GM19239 (cell line): ENCODE measurements at regions not wholly inside any gene's neighbourhood (a gene's known extent, or its start where the extent isn't known, plus 50 kb on each side); places are given as distances from the start of the nearest gene placed in this dataset.

ENCODE experiments used
- DNase-seq: peaks from one replicate; pipeline ENCODE4 v3.0.0; 2011; ENCODE audit warnings: low spot score; ENCODE audit not compliant: insufficient read length
- FAIRE-seq: peaks from 2 replicates; lab custom pipeline; 2011; peaks lifted over from hg19 to GRCh38; lab: Jason Lieb, UNC

DNA sequence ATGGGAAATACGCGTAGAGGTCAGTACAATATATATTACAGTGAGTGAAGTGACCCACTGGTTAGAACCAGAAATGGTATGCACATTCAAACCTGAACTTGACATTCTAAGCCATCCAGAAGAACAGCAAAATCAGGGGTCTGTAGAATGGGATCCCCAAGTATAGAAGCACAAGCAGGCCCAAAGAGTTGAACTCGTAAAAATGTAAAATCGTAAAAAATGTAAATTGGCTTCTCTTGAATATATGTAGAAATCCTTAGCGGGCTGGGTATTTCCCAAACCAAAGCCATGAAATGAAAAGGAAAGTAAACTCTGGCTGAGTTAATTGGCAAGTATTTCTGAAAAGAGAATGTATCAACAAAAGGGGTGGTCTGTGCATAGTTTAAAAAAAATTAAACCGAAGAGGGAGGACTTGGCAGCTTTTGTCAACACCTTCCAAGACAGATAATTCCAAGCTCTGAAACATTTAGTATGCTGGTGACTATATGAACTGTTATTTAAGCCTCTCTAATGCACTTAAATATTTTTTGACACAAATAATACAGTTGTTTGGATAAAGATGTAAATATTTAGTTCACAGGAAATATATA lies 1505.6 kb upstream of the FLRT2 start:
- no peak for FAIRE-seq

DNA sequence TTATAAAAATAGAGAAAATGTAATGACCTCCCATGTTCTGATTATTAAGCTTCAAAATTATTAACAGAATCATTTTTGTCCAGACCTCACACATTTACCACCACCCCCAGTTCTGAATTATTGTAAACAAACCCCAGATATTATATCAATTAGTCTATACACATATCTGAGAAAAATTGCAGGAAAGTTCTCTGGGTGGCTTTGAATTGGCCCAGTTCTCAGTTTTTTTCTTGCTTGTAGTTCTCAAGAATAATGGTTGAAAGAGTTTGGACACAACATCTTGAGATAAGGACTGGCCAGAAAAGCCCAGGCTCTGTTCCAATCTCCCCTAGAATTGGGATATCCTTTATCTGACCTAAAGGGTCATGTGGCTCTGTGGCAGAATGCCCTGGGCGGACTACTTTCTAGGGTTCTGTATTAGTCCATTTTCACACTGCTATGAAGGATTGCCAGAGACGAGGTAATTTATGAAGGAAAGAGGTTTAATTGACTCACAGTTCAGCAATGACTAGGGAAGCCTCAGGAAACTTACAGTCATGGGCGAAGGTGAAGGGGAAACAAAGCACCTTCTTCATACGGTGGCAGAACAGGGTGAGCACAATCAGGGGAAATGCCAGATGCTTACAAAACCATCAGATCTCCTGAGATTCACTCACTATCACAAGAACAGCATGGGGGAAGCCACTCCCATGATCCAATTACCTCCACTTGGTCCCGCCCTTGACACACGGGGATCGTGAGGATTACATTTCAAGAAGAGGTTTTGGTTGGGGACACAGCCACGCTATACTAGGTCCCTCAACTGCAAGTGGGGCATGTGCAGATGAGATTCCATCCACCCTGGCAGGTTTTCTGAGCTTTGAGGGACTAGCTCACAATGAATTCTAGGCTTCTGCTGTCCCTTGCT lies 1504.6 kb upstream of the FLRT2 start:
- DNase-seq (no peak), FAIRE-seq (no peak)

More for the DNA sequence above, 1505.6 kb upstream of the FLRT2 start:
- no peak for DNase-seq

DNA sequence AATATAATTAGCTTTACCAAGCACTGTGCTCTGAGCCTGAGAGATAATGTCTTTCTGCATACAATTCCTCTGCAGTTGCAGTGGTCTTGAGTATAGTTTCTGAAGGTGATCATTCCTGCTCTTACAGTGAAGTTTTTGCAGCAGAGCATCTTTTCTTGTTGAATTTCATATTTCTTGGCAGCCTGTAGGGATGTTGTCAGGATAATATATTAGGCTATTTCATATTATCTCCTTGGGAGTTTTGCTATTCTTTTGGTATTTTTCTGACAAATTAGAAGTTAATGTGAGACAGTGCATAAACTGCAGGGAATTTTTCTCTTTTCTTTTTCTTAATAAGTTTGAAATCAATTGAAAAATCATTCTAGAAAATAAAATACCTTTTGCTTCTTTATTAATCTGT lies 1502.6 kb upstream of the FLRT2 start:
- FAIRE-seq (no peak), DNase-seq (no peak)

DNA sequence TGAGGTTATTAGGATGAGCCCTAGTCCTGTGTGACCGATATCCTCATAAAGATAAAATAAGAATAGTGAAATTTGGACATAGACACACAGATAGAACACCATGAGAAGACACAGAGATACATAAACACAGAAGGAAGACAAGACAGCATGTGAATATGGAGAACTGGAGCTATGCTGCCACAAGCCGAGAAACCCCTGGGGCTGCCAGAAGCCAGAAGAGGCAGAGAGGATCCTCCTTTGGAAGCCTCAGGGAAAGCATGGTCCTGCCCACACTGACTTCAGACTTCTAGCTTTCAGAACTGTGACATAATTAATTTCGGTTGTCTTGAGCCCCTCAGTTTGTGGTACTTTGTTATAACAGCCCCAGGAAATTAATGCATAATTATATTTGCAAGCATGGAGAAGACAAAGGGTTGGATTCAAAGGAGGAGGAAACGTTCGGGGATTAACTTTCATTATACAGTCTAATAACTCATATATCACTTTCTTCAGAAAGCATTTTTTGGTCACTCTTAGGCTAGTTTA lies 1501.8 kb upstream of the FLRT2 start:
- DNase-seq: no peak
- FAIRE-seq: no peak

DNA sequence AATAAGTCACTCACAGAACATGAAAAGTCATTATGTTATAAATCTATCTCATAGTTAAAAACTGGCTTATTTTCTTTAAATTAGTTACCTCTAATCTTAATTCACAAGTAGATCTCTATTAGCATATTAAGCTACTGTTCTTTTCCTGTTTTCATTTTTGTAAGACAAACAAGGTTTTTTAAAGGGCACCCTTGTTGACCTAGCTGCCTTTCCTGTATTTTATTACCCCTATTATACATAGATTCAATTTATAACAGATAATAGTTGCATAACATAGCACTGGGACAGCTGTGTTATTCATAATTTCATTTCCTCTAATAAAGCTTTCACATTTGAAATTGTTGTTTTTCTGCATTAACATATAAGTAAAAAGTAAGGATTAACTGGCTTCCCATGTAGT lies 1500.7 kb upstream of the FLRT2 start:
- DNase-seq: no peak
- no peak for FAIRE-seq

DNA sequence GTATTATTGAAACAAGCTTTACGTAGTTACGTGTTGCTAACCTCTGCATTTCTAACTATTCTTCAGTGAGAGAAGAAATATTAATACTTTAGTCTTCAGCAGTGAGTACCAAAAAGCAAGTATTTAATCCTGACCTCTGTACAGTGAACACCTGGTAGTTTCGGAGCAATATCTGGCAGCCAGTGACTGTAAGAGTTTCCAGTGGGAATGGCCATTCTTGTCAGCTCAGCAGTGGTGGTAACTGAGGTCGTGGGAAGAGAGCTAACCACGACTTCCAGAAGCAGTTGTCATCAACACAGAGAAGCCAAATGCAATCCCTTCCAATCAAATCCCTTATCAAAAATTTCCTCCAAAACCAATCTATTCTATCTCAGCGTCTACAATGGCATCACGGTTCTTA lies 1500.2 kb upstream of the FLRT2 start:
- no peak for DNase-seq
- no peak for FAIRE-seq

DNA sequence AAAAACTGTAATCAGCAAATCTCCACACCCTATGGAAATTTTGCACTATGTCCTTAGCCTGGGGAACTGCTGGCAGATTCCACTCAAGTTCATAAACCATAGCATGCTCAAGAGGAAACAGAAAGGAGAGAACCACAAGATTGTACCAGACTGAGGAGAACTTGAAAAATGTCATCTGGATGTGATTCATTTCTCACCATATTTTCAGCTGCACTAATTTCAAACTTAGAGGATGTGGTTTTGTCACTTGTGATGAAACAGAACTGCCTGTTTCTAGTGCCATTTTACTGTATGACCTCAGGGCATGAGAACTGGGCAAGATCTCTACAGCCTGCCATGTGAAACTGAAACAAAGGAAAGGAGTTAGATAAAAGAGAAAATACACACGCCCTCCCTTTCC lies 1493.1 kb upstream of the FLRT2 start:
- DNase-seq (no peak), FAIRE-seq (no peak)

DNA sequence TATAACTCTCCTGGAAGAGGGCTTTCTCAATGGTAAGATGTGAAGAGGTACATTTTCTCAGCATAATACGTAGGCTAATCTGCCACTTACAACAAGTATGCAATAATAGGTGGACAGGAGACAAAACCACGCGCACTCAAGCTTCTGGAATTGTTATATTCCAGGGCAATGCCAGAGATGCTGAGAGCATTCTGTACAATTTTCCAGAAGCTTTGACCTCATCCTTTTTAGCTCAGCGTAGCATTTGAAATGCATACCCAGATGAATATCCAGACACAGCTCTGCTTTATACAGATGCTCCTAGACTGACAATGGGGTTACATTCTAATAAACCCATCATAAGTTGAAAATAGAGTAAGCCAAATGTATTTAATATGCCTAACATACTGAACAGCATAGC lies 1492.4 kb upstream of the FLRT2 start:
- FAIRE-seq: no peak
- DNase-seq: no peak

DNA sequence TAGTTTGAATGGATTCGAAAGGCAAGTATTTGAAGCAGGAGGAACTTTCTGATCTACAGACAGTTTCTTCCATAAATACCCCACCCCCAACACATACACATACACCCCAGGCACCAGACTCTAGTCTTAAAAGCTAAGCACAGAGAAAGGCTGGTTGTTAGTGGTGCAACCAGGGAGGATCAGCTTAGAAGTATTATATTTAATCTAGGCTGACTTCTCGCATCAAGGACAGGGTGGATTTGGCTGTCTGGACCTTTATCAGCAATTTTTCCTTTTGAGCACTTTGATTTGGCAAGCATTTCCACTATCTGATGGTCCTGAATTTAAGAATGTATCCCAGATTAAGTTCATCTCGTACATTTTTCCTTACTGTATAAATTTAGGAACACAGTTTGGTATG lies 1489.8 kb upstream of the FLRT2 start:
- no peak for DNase-seq
- FAIRE-seq: no peak

DNA sequence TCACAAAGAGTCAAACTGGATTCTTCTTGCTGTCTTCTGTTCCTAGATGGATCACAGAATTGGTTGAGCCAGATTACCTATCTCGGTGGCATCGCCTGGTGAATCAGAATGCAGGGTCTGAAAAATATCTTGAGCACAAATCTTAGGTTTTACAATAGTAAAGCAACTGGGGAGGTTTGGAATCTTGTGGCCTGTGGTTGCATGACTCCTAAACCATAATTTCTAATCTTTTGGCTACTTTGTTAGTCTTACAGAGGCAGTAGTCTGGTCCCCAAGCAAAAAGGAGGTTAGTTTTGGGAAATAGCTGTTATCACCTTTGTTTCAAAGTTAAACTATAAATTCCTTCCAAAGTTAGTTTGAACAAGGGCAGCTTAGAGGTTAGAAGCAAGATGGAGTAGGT lies 1488.5 kb upstream of the FLRT2 start:
- DNase-seq (no peak), FAIRE-seq (no peak)

DNA sequence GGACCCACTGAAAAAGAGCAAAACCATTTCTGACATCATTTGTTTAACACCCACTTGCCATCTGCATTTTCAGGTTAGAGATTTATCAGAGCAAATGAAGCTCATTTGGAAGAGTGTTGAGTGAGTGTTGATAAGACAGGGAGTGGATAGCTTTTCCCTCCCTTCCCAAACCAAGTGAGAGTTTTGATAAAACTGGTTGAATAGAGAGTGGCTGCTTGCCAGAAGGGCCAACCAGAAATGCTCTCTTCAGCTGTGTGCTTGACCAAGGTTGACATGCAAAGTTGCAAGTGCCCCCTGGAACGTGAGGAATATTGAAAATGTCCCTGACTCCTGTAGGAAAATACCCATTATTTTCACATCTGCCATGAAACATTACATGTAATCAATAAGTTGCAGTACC lies 1487.0 kb upstream of the FLRT2 start:
- FAIRE-seq (no peak), DNase-seq (no peak)

DNA sequence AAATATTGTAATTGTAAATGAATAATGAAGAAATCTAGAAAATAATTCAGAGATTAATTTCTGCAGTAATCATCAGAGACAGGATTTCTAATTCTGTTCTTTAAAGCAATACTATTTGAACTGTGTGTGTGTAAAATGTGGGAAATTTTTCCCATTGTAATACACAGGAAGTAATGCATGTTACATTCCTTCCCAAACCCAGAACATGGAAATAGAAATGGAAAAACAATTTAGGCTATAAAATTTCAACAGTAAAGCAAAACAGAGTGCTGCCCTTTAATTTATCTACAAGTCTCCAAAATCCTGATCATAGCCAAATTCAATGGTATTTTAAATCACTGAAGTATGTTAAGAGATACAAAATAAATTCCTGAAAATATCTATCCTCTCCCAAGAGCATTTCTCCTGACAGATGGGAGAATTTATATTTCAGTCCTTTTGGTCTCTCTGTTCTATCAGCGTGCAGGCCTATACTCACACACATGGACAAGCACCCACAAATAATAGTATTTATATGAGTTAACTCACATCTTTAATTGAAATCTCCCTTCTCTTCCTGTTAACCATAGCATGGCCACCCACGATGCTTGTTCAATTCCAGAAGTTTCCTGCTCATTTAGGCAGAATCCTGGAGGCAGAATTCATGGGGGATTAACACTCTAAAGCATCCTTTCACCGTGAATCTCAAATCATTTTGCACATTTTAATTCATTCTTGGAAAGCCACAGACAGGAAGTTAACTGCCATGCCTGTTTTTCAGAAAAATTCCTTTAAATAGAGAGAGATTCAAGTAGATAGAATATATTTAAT lies 1465.4 kb upstream of the FLRT2 start:
- DNase-seq: no peak
- FAIRE-seq: no peak

DNA sequence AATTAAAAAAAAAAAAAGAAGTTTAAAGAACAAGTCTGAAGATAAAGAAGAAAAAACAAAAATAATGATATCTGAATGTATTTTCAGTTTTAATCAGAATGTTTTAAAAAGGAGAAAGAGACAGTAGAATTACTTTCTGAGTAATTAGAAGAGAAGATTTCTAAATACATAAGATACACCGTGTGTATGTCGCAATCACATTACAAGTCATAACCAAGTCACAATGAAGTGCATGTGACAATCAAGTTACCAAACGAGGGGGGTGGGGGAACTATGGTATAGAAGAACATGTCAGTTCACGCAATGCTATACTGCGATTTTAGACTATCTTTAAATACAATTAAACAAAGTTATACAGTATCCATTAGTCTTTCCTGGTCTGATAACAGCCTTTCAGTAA lies 1464.1 kb upstream of the FLRT2 start:
- DNase-seq: no peak
- no peak for FAIRE-seq

DNA sequence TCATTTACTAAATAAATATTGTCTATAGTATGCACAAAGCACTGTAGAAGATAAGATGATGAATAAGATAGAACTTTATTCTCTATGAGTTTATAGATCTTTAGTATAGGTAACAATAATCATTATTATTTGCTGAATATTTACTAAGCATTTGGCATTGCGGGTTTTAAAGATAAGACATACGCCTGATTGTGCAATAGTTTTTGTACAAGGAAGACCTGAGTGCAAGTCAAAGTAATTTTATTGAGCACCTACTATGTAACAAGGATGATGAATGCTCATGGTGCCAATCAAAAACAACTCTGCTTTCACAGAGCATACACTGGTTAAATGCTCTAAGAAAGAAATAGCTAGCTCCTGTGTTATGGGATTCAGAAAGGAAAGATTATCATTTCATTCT lies 1461.7 kb upstream of the FLRT2 start:
- no peak for FAIRE-seq
- DNase-seq: no peak

DNA sequence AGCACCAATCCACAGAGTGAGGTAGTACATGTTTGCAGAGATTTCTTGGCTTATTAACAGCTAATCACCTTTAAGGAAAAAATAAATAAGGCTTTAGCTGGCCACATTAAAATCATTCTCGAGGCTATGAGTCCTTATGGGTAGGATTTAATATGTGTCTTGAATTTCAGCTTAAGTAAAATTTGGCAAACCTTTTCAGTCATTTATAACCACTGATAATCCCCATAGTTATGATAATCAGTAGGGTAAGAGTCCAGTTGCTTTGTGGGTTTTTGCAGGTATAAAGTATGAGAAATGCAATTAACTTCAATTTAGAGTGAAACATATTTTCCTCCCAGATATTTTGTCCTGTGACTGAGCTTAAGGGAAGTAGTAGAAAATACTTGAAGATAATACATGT lies 1458.9 kb upstream of the FLRT2 start:
- DNase-seq (no peak), FAIRE-seq (no peak)

DNA sequence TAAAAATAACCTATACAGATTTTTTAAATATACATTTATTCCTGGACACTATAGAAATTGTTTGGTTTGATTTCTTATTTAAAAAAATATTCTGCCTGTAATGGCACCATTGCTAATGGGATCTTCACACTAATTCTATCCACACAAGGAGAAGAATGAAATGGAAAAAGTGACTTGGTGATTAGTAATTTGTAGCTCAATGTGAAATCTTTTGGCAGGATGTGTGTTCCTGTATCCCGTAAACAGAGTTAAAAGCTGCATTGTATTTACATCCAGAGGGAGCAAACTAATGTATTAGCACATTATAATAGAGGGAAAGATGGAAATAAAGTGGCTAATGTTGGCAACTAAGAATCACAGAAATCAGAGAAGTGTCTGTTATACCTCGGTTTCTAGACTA lies 1455.3 kb upstream of the FLRT2 start:
- FAIRE-seq: no peak

DNA sequence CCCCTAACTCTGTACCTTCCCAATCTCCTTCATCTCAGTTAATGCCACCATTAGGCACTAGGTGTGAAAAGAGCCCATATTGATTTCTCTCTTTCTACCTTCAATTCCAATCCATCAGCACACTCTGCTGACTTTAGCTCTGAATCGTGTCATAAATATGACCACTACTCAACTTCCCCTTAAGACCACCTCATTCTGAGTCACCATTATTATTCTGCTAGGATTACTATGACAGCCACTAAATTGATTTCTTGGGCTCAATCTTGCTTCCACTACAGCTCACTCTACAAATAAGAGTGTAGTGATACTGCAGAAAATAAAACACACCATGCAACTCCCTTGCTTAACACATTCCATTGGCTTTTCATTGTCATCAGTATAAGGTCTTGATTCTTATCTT lies 1449.0 kb upstream of the FLRT2 start:
- FAIRE-seq (no peak), DNase-seq (no peak)

More for the DNA sequence above, 1455.3 kb upstream of the FLRT2 start:
- no peak for DNase-seq

DNA sequence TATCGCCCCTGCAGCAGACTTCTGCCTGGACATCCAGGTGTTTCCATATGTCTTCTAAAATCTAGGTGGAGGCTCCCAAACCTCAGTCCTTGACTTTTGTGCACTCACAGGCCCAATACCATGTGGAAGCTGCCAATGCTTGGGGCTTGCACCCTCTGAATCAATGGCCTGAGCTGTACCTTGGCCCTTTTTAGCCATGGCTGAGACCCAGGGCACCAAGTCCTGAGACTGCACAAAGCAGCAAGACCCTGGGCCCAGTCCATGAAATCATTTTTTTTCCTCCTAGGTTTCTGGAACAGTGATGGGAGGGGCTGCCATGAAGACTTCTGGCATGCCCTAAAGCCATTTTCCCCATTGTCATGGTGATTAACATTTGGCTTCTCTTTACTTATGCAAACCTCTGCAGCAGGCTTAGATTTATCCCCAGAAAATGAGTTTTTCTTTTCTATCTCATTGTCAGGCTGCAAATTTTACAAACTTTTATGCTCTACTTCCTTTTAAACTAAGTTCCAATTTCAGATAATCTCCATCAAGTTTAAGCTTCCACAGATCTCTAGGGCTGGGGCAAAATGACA lies 1445.8 kb upstream of the FLRT2 start:
- FAIRE-seq (no peak), DNase-seq (no peak)

DNA sequence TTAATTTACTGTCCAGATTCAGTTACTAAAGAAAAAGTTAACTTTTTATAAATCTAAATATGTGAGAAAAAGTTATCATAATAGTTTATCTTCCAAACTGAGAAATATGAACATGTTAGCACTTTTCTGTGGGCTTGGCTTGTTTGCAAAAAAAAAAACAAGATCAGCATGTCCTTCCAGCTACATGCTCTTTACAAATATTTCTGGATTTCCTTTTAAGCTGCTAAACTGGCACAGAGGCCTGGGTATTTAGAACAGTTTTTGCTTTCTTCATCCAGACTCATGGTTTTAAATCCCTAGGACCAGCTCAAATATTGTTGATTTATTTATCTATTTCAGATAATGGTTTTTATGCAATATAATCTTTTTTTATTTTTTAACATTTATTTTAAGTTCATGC lies 1444.5 kb upstream of the FLRT2 start:
- DNase-seq (no peak), FAIRE-seq (no peak)

DNA sequence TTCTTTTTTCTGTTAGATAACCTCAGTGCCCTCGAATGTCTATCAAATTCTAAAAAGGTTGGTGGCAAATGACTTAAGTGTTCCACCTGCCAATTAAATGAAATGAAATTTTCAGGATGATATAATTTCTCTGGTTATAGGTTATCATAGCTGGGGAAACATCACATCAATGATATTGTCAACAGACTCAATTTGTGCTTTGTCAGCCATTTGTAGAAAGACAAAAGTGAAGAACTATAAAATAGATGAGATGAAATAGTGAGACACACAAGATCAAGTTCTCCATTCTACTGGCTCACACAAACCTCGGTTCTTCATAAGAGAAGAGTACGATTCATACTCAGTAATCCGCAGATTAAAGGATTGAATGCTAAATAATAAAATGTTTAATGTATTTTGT lies 1443.2 kb upstream of the FLRT2 start:
- no peak for FAIRE-seq
- DNase-seq: no peak
